ENCODE measurements at regions not wholly inside any gene's neighbourhood (a gene's known extent, or its start where the extent isn't known, plus 50 kb on each side); places are given as distances from the start of the nearest gene placed in this dataset.

DNA sequence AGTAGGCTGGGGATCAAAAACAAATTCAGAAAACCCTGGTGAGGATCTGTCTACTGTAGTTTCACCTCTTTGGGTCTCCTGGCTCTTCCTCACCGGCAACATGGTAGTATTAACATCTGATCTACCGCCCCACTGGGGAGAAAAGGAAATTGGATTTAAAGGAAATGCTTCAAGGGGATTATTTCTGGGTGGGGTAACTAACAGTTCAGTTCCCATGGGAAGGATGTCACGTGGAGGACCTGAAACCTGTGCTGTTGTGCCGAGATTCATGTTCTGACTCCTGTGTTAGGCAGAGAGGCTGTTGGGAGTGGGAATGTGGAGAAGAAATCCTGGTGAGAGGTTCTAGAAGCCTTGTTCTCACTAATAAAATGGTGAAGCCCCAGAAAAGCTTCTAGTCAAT lies 254.4 kb downstream of the BCOR start:
- TF ChIP-seq, protein P1, sequence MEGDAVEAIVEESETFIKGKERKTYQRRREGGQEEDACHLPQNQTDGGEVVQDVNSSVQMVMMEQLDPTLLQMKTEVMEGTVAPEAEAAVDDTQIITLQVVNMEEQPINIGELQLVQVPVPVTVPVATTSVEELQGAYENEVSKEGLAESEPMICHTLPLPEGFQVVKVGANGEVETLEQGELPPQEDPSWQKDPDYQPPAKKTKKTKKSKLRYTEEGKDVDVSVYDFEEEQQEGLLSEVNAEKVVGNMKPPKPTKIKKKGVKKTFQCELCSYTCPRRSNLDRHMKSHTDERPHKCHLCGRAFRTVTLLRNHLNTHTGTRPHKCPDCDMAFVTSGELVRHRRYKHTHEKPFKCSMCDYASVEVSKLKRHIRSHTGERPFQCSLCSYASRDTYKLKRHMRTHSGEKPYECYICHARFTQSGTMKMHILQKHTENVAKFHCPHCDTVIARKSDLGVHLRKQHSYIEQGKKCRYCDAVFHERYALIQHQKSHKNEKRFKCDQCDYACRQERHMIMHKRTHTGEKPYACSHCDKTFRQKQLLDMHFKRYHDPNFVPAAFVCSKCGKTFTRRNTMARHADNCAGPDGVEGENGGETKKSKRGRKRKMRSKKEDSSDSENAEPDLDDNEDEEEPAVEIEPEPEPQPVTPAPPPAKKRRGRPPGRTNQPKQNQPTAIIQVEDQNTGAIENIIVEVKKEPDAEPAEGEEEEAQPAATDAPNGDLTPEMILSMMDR (IDR thresholded peaks at IDR 0.05; ENCODE audit: low read length): no peak
- TF ChIP-seq EZH2 (IDR thresholded peaks at IDR 0.05; ENCODE audit: borderline replicate concordance, low read length): no peak
